ENCODE measurements at regions not wholly inside any gene's neighbourhood (a gene's known extent, or its start where the extent isn't known, plus 50 kb on each side); places are given as distances from the start of the nearest gene placed in this dataset.
"Not testable (repeated sequence)": the region's sequence is repeated elsewhere in the genome, so short reads cannot be mapped to it uniquely, and the experiment has no call there.

DNA sequence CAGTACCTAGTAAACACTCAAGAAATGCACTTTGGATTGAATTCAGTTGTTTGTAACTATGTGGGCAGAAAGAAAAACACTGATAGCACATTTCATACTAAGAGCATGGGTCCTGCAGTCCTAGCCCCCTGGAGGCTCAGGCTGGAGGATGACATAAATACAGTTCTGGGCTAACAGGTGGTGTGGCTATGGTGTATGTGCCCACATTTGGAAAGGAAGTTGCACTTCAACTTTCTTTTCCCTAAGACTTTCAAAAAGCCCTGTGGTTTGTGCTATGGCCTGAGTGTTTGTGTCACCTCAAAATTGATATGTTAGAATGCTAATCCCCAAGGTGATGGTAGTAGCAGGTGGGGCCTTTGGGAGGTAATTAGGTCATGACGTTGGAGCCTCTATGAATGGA lies 218.2 kb downstream of the CDCA7 start:
- Histone ChIP-seq H3K79me1 (ENCODE audit: insufficient read depth, low read depth, low read length, poor library complexity, severe bottlenecking) (no peaks in the 10 kb centered on the region), H3K27ac (ENCODE audit: insufficient read length, low read depth, low read length) (no peak overlapping the region), H3K23ac (ENCODE audit: insufficient read length, low read depth, low read length) (no peak overlapping the region), H4K20me1 (ENCODE audit: control insufficient read depth, insufficient read depth, insufficient read length) (no peaks in the 10 kb centered on the region), H3K9me3 (ENCODE audit: control insufficient read depth, low read depth, low read length) (no peaks in the 10 kb centered on the region), H4K5ac (ENCODE audit: insufficient read length, low read depth, low read length) (no peak overlapping the region), H3K4ac (ENCODE audit: low read depth, low read length) (no peak overlapping the region), H2BK15ac (ENCODE audit: low read depth, low read length) (no peak overlapping the region), H2BK20ac (ENCODE audit: low read depth, low read length, poor library complexity, severe bottlenecking) (no peak overlapping the region), H2BK5ac (ENCODE audit: insufficient read length, low read length) (no peak overlapping the region), H3T11ph (ENCODE audit: low read length) (no peak overlapping the region), H3K4me1 (ENCODE audit: insufficient read depth, low read length) (peaks cover 2% of the 10 kb centered on the region; the same call in 1 of the 2 replicates), H2BK120ac (ENCODE audit: low read depth, low read length, poor library complexity, severe bottlenecking) (no peak overlapping the region), H4K8ac (replicated peaks; ENCODE audit: insufficient read length, low read depth, low read length) (no peak overlapping the region), H2AFZ (ENCODE audit: low read length) (no peak overlapping the region), H3K4me2 (ENCODE audit: insufficient read depth, insufficient read length, low read length) (no peak overlapping the region), H3K27me3 (ENCODE audit: insufficient read depth, low read length) (no peaks in the 10 kb centered on the region), H3K23me2 (ENCODE audit: insufficient read length, low read depth, low read length, poor library complexity, severe bottlenecking) (no peaks in the 10 kb centered on the region), H3K18ac (ENCODE audit: insufficient read length, low read depth, low read length) (no peak overlapping the region), H3K79me2 (ENCODE audit: insufficient read depth, low read length) (no peaks in the 10 kb centered on the region; the same call in 1 of the 2 replicates), H3K56ac (ENCODE audit: insufficient read length, low read depth, low read length) (no peak overlapping the region), H2AK5ac (ENCODE audit: insufficient read length, low read length) (no peak overlapping the region), H3K14ac (ENCODE audit: insufficient read depth, low read length) (no peak overlapping the region), H4K91ac (ENCODE audit: insufficient read length, low read depth, low read length) (no peak overlapping the region), H3K9ac (ENCODE audit: extremely low read depth, insufficient read length, low read length) (no peak overlapping the region), H2BK12ac (ENCODE audit: insufficient read length, low read depth, low read length) (no peak overlapping the region)
- TF ChIP-seq, protein P1, sequence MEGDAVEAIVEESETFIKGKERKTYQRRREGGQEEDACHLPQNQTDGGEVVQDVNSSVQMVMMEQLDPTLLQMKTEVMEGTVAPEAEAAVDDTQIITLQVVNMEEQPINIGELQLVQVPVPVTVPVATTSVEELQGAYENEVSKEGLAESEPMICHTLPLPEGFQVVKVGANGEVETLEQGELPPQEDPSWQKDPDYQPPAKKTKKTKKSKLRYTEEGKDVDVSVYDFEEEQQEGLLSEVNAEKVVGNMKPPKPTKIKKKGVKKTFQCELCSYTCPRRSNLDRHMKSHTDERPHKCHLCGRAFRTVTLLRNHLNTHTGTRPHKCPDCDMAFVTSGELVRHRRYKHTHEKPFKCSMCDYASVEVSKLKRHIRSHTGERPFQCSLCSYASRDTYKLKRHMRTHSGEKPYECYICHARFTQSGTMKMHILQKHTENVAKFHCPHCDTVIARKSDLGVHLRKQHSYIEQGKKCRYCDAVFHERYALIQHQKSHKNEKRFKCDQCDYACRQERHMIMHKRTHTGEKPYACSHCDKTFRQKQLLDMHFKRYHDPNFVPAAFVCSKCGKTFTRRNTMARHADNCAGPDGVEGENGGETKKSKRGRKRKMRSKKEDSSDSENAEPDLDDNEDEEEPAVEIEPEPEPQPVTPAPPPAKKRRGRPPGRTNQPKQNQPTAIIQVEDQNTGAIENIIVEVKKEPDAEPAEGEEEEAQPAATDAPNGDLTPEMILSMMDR (conservative IDR thresholded peaks at IDR 0.05): no peak
- DNase-seq: no peak
- no CpG with 5 or more reads among the region's 1 CpG for WGBS (ENCODE audit: extremely low coverage, insufficient read length, low lambda C conversion rate)
- Mint-ChIP-seq H3K27ac (no peak overlapping the region), H3K27me3 (ENCODE audit: low read depth) (no peaks in the 10 kb centered on the region), H3K4me1 (peaks cover 22% of the 10 kb centered on the region in 2 experiments), H3K36me3 (ENCODE audit: insufficient read depth in 1 of 3, low read depth in 3 of 3) (peaks cover 3 to 16% (median 5%) of the 10 kb centered on the region in 3 experiments; a peak in 4 of 7 replicates), H3K4me3 (no peak overlapping the region), H3K9me3 (peaks cover 2 to 9% of the 10 kb centered on the region in 2 experiments; a peak in 3 of 5 replicates)

DNA sequence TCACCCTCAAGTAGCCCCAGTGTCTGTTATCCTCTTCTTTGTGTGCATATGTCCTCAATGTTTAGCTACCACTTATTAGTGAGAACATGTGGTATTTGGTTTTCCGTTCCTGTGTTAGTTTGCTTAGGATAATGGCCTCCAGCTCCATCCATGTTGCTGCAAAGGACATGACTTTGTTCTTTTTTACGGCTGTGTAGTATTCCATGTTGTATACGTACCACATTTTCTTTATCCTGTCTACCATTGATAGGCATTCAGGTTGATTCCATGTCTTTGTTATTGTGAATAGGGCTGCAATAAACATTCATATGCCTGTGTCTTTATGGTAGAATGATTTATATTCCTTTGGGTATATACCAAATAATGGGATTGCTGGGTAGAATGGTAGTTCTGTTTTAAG lies 219.1 kb downstream of the CDCA7 start:
- H3K4me1 Mint-ChIP-seq: peaks cover 22 to 30% of the 10 kb centered on the region in 2 experiments
- not testable (repeated sequence) for H2BK15ac ChIP-seq (ENCODE audit: low read depth, low read length); H2BK120ac ChIP-seq (ENCODE audit: low read depth, low read length, poor library complexity, severe bottlenecking); H3T11ph ChIP-seq (ENCODE audit: low read length); H3K79me1 ChIP-seq (ENCODE audit: insufficient read depth, low read depth, low read length, poor library complexity, severe bottlenecking); H3K27ac Mint-ChIP-seq; H3K9me3 Mint-ChIP-seq; H2AK5ac ChIP-seq (ENCODE audit: insufficient read length, low read length); H3K27ac ChIP-seq (ENCODE audit: insufficient read length, low read depth, low read length); H4K20me1 ChIP-seq (ENCODE audit: control insufficient read depth, insufficient read depth, insufficient read length); H3K27me3 ChIP-seq (ENCODE audit: insufficient read depth, low read length); H2AFZ ChIP-seq (ENCODE audit: low read length); H4K91ac ChIP-seq (ENCODE audit: insufficient read length, low read depth, low read length); H3K4me1 ChIP-seq (ENCODE audit: insufficient read depth, low read length); H4K8ac ChIP-seq (replicated peaks; ENCODE audit: insufficient read length, low read depth, low read length); H3K56ac ChIP-seq (ENCODE audit: insufficient read length, low read depth, low read length); H3K79me2 ChIP-seq (ENCODE audit: insufficient read depth, low read length); H3K9ac ChIP-seq (ENCODE audit: extremely low read depth, insufficient read length, low read length); H3K23me2 ChIP-seq (ENCODE audit: insufficient read length, low read depth, low read length, poor library complexity, severe bottlenecking); H3K9me3 ChIP-seq (ENCODE audit: control insufficient read depth, low read depth, low read length); DNase-seq; H3K4me2 ChIP-seq (ENCODE audit: insufficient read depth, insufficient read length, low read length); H3K23ac ChIP-seq (ENCODE audit: insufficient read length, low read depth, low read length); H2BK5ac ChIP-seq (ENCODE audit: insufficient read length, low read length); H3K4me3 Mint-ChIP-seq; H3K18ac ChIP-seq (ENCODE audit: insufficient read length, low read depth, low read length); H2BK20ac ChIP-seq (ENCODE audit: low read depth, low read length, poor library complexity, severe bottlenecking); H2BK12ac ChIP-seq (ENCODE audit: insufficient read length, low read depth, low read length); H3K4ac ChIP-seq (ENCODE audit: low read depth, low read length); H4K5ac ChIP-seq (ENCODE audit: insufficient read length, low read depth, low read length); H3K14ac ChIP-seq (ENCODE audit: insufficient read depth, low read length); H3K27me3 Mint-ChIP-seq (ENCODE audit: low read depth)
- H3K36me3 Mint-ChIP-seq (ENCODE audit: insufficient read depth in 1 of 3, low read depth in 3 of 3): peaks cover 3 to 16% (median 5%) of the 10 kb centered on the region in 3 experiments; a peak in 4 of 7 replicates
- no CpG with 5 or more reads among the region's 3 CpGs for WGBS (ENCODE audit: extremely low coverage, insufficient read length, low lambda C conversion rate)
